HL-60/S4 treated with retinoic acid at 250 ng/mL for 4 days and 3 days (cell line): ENCODE measurements at regions not wholly inside any gene's neighbourhood (a gene's known extent, or its start where the extent isn't known, plus 50 kb on each side); places are given as distances from the start of the nearest gene placed in this dataset.

Experiments
- in situ Hi-C: fragments of 300-500 bp; cut with MboI; formaldehyde crosslinking; loops from 2 replicates; pipeline ENCODE4 v1.7.0; 2022; ENCODE audit warnings: low sequenced_read_pairs

DNA sequence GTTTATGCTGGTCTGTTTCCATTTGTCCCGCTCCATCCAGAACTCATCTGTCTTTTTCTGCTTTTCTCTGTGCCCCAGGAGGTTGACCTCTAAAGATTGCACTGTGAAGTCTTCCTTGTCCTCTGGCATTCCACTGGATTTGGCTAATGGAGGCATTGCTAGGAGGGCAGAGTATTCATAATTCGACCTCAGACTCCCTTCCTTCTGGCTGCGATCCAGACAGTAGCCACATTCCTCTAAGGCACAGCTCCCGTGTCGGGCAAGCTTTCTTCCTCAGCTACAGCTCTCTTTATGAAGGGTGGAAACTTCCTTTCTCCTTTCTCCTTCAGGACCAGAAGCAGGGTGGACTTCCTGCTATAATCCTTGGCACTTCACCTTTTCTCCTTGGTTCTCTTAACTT, 175.9 kb downstream of the BAMBI start:
- in situ Hi-C loops: no loop called here

DNA sequence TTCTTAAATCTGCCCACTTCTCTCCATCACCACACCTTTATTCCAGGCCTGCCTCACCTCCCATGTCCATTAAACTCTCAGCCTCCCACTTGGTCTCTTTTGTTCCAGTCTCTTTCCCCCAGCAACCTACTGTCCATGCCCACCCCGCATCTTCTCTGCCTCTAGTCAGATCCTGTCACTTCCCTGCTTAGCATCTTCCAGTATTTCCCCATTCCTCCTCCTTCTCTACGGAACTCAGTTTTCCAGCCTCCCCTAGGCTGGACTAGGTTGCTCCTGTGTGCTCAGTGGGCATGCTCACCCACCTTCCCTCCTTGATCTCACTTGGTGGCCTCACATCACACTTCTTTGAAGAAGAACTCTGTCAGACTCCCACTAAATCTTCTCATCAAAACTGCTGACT, 179.8 kb downstream of the BAMBI start:
- in situ Hi-C loops: no loop called here

DNA sequence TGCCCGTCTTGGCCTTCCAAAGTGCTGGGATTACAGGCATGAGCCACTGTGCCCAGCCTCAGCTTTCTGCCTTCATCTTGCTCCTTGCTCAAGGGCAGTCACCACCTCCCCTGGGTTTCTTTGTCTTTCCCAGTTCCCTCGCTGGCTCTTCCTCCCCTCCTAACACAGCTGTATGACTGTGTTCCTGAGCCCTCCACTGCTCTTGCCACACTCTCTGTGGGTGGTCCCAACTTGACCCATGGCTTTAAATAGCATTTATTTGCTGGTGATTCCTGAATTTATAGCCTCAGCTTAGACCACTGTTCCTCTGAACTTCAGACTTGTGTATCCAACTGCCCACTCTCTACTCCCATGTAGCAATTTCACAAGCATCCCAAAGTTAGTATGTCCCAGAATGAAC, 181.3 kb downstream of the BAMBI start:
- in situ Hi-C loops: no loop called here

GRCh38 chr10:28859791-28860190, 182.5 kb downstream of the BAMBI start:
- in situ Hi-C loops: no loop called here

GRCh38 chr10:28862219-28862618, 184.9 kb downstream of the BAMBI start:
- in situ Hi-C loops: no loop called here

DNA sequence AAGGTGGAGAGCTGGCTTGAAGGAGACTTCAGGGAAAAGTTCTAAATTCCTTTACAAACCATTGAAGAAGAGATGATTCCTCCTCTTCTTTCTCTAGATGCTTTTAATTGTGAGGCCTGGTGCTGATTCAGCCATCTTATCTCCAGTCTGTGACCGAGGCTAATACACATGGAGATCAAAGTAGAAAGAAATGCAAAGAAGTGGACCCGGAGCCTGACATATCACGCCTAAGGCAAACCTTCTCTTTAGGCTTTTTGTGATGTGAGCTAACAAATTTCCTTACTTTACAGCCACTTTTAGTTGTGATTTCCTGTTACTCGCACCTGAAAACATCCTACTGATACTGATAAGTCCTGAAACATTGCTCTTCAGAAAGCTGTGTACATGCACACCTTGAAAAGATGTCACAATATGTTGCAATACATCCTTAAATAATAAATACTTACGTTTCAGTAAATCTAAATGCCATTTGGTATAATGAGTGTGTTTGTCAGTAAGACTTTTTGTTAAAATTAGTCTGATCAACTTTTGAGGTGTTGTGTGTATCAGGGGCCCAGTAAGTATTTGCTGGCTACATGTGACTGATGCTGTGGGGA, 192.4 kb downstream of the BAMBI start:
- in situ Hi-C loops: no loop called here

GRCh38 chr10:28871665-28872064, 194.3 kb downstream of the BAMBI start:
- in situ Hi-C loops: no loop called here

DNA sequence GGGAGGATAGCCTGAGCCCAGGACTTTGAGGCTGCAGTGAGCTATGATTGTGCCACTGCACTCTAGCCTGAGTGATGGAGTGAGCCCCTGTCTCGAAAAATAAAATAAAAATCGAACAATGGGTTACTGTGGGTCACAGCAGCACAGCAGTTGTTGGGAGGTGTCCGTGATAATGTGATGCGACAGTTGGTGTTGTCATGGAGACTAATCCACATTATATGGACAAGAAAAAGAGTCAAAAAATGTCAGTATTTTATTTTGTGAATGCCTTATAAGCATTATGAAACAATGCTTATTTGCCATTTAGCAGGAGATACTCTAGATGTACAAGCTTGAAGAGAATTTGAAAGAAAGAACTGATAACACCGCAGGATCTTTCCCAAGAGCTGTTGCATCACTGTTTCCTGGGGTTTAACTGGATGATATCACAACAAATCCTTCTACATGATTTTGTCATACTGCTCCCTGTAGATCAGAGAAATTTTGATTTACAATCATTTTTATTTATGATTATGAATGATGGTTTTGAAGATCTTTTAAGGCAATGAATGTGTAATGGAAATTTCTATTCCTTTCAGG, 195.4 kb downstream of the BAMBI start:
- in situ Hi-C loops: no loop called here

DNA sequence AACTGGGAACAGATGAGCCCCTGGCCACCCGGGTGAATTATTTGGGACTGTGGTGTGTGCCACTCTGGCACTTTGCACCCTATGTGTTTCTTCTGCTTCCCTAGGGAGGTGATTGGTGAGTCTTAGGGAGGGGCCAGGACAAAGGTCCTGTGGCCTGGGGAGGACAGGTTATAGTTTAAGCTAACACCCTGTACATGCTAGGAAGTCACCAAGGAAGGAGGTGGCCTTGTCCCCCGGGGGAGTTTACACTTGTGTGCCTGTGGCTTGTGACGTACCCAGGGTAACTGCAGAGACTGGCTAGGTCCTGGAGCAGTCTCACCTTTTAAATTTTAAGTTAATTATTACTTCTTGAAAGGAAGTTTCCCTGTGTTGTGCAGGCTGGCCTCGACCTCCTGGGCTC, 196.2 kb downstream of the BAMBI start:
- in situ Hi-C loops: no loop called here

GRCh38 chr10:28874210-28874609, 196.9 kb downstream of the BAMBI start:
- in situ Hi-C loops: no loop called here

DNA sequence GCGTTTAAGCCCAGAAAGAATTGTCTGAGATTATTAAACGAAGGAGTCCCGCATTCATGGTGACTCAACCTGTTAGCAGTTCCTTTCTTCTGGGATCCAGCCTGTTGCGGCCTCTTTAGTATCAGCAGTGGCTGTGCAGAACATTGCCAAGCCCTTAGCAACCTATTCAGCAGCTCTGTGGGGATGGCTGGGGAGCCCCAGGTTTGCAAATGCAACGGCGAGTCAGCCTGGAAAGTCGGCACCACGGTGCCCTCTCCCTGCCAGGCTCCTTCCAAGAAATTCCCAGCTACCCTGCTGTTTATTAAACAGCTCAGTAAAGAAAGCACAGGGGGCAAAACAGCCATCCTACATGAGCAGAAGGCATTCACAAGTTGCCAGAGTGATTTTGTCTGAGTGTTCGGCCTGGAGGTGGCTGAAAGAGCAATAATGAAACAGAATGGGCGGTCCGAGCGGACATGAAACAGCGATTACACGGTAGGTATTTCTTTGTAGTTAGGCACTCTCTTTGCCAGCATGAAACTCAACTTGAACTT, 198.3 kb downstream of the BAMBI start:
- in situ Hi-C loops: no loop called here

- in situ Hi-C loops: no loop called here
These were observed 201.1 kb downstream of the BAMBI start for GRCh38 chr10:28878236-28878970.

GRCh38 chr10:28879246-28879645, 201.9 kb downstream of the BAMBI start:
- in situ Hi-C loops: no loop called here

- in situ Hi-C loops: no loop called here
These were observed 202.8 kb downstream of the BAMBI start for GRCh38 chr10:28879875-28880682.

- in situ Hi-C loops: no loop called here
These were observed 203.3 kb downstream of the BAMBI start for GRCh38 chr10:28880683-28880950.

GRCh38 chr10:28881171-28881882, 204.0 kb downstream of the BAMBI start:
- in situ Hi-C loops: no loop called here

DNA sequence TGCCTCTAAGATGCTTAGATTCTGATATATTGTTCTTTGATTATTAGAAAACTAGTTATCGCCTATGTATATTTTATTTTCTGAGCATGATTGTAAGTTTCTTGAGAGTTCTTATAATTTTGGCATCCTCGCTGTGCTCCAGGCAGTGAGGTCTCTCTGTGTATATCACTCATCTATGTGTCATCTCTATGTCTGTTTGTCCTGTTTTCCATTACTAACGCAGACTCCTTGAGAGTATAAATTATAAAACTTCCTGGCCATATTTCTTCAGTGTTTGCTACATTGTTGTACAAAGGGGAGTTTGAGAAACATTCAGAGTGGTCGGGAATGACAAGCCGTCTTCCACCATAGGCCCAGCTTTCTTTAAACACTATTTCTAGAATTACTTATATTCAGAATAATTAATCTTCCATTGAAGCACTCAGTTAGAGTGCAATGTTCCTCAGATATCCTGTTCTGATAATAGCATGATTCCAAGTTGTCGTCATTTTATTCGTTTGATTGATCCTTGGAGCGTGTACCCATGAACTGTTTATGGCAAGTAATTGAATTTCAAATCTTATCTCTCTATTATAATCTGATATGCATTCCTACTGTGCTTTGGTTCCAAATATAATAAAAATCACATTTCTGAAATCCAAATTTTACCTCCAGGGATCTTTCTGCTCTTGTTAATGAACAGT, 206.6 kb downstream of the BAMBI start:
- in situ Hi-C loops: no loop called here

DNA sequence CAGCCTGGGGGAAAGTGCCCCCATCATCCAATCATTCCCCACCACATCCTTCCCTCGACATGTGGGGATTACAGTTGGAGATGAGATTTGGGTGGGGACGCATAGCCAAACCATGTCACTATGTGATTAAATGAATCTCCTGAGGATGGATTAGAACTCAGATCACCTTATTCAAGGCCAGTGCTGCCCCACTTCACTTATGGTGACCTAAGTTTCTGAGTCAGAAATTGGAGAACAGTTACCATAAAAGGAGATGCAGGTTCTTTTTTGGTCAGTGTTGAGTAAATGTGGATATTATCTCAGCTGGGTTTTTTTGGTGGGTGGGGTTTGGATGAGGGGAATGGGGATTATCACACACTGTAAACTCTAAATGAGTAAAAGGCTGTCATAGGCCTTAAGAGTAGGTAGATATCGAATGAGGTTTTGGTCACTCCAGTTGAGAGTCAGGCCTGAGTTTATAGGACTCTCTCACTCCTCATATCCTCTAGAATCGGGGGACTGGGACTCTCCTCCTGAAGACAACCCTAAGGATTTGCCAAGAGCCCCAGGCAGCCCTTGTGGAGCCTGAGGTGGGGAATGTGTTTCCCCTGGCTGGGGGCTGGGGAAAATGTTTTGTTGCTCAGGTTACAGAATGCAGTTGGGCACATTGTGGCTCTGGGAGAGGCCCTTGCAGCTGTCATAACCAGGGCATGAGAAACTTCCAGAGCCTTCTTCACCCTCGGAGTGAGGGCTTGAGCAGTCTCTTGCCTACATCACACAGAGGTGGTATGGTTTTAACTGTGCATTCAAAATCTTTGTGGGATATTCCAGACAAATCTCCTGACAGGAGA, 213.0 kb downstream of the BAMBI start:
- in situ Hi-C loops: no loop called here

DNA sequence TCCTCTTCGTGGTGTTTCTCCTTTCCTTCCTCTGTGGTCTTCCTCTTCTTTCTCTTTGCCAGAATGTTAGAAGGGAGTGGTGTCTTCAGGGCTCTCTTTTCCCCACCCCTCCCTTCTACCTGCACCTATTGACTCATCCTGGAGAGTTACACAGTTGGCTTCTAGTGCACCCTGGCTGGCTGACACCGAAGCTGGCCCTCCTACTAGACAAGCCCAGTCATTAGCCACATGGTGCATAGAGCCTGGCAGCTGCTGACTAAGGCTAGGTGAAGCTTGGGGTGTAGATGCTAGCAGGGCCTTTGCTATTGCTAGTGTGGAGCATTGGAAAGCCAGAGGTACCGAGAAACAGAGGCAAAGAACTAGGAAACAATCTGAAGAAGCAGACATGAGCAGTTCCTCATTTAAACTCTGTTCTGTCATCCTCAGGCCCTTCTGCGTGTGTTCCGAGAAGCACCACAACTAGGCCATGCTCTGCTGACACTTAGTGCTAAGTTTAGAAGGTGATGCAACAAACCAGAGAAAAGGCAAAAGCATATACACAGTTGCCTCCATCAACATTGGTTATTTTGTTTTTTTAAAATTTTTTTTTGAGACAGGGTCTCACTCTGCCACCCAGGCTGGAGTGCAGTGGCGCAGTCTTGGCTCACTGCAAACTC, 213.9 kb downstream of the BAMBI start:
- in situ Hi-C loops: no loop called here
